ENCODE measurements at regions not wholly inside any gene's neighbourhood (a gene's known extent, or its start where the extent isn't known, plus 50 kb on each side); places are given as distances from the start of the nearest gene placed in this dataset.

DNA sequence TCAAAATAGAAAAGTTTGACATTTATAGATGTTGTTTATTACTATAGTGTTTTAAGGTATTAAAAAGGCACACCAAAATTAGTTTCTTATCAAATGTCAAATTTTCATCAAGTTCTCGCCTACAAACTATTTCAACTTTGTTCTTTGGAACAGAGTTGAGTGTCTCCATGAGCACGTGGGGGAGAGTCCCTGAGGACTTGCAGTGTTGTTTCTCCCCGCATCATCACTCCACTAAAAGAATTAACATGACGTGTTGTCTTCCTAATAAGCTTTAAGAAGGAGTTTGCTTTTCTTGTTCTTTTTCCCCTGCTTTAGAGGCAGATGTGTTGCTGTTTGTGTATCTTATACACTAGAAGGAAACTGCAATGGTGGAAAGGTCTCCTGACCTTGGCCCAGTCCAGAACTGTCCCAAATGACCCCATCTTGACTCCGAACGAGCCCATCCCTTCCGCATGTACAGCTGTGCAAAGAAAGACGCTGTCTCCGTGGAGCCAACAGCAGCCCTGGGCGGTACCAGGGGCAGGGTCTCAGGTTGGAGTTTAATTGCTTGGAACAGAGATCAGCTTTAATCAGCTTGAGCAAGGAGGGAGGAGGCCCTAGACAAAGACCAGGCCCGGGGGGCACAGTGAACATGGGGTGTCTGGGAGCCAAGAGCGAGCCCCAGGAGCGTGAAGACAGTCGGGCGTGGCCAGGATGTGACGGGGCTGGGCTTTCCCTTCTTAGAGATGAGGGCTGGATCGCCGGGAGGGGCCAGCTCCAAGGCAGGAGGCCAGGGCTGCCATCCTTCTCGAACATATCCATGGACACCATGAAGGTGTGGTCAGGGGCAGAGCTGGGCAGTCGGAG lies 215.4 kb upstream of the RTL1 start:
- Histone ChIP-seq H3K36me3 (ENCODE audit: control insufficient read depth, insufficient read depth, low read length) (no peaks in the 10 kb centered on the region), H3K4me3 (ENCODE audit: low read depth, low read length) (no peak overlapping the region), H3K27me3 (ENCODE audit: control insufficient read depth, insufficient read depth, low read length) (no peaks in the 10 kb centered on the region)
- TF ChIP-seq, protein P1, sequence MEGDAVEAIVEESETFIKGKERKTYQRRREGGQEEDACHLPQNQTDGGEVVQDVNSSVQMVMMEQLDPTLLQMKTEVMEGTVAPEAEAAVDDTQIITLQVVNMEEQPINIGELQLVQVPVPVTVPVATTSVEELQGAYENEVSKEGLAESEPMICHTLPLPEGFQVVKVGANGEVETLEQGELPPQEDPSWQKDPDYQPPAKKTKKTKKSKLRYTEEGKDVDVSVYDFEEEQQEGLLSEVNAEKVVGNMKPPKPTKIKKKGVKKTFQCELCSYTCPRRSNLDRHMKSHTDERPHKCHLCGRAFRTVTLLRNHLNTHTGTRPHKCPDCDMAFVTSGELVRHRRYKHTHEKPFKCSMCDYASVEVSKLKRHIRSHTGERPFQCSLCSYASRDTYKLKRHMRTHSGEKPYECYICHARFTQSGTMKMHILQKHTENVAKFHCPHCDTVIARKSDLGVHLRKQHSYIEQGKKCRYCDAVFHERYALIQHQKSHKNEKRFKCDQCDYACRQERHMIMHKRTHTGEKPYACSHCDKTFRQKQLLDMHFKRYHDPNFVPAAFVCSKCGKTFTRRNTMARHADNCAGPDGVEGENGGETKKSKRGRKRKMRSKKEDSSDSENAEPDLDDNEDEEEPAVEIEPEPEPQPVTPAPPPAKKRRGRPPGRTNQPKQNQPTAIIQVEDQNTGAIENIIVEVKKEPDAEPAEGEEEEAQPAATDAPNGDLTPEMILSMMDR (IDR thresholded peaks at IDR 0.05; ENCODE audit: insufficient read depth, low read length, poor library complexity, severe bottlenecking) = no peak
- DNase-seq (ENCODE audit: low read depth) = no peak

DNA sequence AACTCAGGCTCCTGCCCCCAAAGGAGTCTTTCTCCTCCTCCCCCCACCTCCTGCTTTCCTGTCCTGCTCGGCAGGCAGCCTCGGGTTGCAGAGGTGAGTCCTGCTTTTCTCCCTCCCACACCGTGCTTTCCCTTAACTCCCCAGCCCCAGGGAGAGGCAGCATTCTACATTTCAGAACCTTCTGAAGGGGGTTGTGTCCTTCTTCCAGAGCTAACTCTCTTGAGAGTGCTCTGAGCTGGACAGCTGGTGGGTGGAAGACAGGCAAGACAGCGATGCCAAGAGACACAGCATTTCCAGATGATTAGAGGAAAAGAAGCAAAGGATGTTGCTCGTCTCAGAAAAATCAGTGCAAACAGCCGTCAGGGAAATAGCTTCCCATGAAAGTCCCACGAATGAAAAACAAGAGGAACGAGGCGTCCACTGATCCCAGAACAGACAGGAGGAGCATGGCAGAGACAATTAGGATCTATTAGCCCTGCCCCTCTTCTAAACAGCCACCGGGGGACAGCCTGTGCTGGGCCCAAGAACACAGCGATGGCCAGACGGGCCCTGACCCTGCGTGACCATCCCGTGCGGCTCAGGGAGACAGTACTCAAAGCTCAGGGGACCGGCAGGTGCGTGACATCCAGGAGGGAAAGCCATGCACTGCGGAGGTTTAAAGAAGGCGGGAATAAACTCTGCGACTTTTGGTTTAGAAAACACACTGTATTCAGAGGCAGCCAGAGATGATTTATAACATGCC lies 216.5 kb upstream of the RTL1 start:
- Histone ChIP-seq H3K4me3 (ENCODE audit: low read depth, low read length) (no peak overlapping the region), H3K27me3 (ENCODE audit: control insufficient read depth, insufficient read depth, low read length) (no peaks in the 10 kb centered on the region), H3K36me3 (ENCODE audit: control insufficient read depth, insufficient read depth, low read length) (no peaks in the 10 kb centered on the region)
- no peak for DNase-seq (ENCODE audit: low read depth)
- TF ChIP-seq, protein P1 (IDR thresholded peaks at IDR 0.05; ENCODE audit: insufficient read depth, low read length, poor library complexity, severe bottlenecking) = no peak

DNA sequence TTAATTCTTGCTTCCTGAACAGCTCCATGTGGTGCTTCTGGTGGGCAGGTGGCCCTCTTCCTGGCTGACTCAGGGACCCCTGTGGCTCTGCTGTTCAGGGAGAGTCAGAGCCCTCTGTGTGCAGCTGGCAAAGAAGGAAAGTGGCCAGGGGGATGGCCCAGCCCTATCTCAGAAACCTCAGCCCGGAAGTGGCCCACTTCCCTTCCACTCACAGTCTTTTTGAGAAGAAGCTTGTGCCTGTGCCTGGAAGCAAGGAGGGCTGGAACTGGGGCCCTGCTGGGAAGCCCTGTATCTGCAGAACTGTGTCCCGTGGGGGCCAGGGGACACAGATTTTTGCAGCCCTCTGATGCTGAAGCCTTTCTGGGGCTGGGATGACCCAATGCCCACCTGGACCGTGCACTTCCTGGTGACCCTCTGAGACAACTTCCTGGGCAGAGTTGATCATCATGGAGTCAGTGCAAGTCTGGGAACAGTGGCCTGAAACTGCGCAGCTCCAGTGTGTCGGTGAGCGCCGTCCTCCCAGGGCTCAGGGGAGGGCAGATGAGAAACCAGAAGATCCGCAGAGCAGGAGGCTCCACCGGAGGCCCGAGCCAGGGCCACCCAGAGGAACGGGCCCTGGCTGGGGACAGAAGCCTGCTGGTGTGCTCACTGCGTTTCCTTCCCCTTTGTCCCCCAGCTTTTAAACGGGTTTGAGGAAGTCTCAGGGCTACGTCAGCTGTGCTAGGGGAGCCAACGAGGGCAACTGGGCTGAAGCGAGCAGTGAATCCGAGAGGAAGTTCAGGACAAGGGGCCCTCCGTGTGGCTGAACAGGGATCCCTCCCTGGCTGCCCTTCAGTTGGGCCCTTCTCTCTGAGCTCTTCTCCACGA lies 217.4 kb upstream of the RTL1 start:
- Histone ChIP-seq H3K4me3 (ENCODE audit: low read depth, low read length) (no peak overlapping the region), H3K36me3 (ENCODE audit: control insufficient read depth, insufficient read depth, low read length) (no peaks in the 10 kb centered on the region), H3K27me3 (ENCODE audit: control insufficient read depth, insufficient read depth, low read length) (no peaks in the 10 kb centered on the region)
- no peak for DNase-seq (ENCODE audit: low read depth)
- TF ChIP-seq, protein P1 (IDR thresholded peaks at IDR 0.05; ENCODE audit: insufficient read depth, low read length, poor library complexity, severe bottlenecking) = no peak

DNA sequence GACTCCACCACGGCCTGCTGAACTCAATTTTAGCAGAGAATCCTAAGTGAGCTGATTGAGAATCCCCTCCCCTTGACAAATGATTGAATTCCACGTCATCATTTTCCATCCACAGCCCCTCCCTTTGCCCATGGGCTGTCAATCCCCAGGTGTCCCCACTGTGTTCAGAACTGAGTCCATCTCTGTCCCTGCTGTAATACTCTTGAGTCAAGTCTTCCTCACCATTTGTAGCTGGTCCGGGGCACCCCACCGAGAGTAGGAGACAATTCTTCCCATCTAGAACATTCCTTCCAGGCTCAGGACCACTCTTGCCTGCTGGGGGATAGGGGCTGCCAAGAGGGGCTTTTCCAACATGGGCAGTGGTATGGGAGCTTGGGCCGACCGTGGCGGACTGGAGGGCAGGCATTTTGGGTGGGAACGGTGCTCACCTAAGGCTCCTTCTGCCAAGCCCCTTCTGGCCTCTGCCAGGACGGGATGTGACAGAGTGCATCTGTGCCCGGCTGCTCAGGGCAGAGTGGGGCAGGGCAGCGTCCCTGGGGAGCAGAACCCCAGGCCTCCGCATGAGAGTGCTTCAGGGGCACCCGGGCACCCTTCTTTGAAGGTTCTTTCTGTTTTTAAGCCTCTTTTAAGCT lies 218.1 kb upstream of the RTL1 start:
- TF ChIP-seq, protein P1 (IDR thresholded peaks at IDR 0.05; ENCODE audit: insufficient read depth, low read length, poor library complexity, severe bottlenecking) = no peak
- no peaks in the 10 kb centered on the region for H3K36me3 ChIP-seq (ENCODE audit: control insufficient read depth, insufficient read depth, low read length)
- DNase-seq (ENCODE audit: low read depth) = no peak
- no peak overlapping the region for H3K4me3 ChIP-seq (ENCODE audit: low read depth, low read length)
- H3K27me3 ChIP-seq (ENCODE audit: control insufficient read depth, insufficient read depth, low read length) = no peaks in the 10 kb centered on the region

DNA sequence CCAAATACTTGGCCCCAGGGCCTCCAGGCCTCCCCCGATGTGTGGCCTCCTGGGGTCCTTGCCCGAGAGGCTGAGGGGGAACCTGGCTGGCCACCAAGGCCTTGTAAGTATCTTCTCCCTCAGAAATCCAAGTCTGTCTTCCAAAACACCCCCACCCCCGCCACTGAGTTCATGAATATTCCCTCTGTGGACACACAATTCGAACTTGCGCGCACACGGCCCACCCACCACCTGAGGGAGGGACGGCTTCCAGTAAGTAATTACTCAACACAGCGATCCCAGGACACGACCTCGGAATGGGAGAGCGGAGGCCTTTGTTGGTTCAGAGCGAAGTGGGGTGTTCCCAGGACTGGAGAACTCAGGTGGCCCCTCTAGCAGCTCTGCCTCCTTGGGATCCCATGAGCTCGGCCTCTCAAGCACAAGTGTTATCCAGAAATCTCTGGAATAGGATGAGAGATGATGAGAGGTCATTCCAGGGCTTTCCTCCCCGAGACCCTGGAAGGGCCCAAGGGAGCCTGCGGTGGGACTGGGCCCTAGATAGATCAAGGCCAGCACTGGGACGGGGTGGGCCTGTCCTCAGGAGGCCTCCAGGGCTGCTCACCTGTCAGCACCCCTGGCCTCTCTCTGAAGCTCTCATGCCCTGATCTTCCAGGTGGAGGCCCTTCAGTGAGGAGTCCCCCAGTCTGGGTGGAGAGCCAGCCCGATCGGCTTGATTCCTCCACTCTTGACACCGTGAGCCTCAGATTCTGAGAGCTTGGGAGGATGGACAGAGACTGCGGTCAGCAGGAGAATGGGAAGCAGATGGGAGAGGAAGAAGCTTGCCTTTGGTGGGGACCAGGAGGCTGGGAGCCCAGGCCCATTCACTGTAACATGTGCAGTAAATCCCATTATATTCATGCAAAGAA lies 219.0 kb upstream of the RTL1 start:
- H3K27me3 ChIP-seq (ENCODE audit: control insufficient read depth, insufficient read depth, low read length) = no peaks in the 10 kb centered on the region
- TF ChIP-seq, protein P1 (IDR thresholded peaks at IDR 0.05; ENCODE audit: insufficient read depth, low read length, poor library complexity, severe bottlenecking) = no peak
- no peak overlapping the region for H3K4me3 ChIP-seq (ENCODE audit: low read depth, low read length)
- H3K36me3 ChIP-seq (ENCODE audit: control insufficient read depth, insufficient read depth, low read length) = no peaks in the 10 kb centered on the region
- no peak for DNase-seq (ENCODE audit: low read depth)

All from kidney epithelial cell (primary cell).